Activated T-cell treated with anti-CD3 and anti-CD28 coated beads, Interleukin-2, amount 50 U/mL, for 4 hours (primary cell): ENCODE measurements at regions not wholly inside any gene's neighbourhood (a gene's known extent, or its start where the extent isn't known, plus 50 kb on each side); places are given as distances from the start of the nearest gene placed in this dataset.

Experiments
- ATAC-seq, 2 donors: fragments of 200-7000 bp; cut with Tn5 transposase; one replicate each; pipeline ENCODE4 v1.10.0; 2021
- DNase-seq: peaks from one replicate; pipeline ENCODE4 v3.0.0-alpha.2; 2020
- H3K27me3 Mint-ChIP-seq: one replicate; pipeline ENCODE4 v1.8.0; 2021; ENCODE audit warnings: low read depth, mixed read lengths
- H3K36me3 Mint-ChIP-seq: one replicate; pipeline ENCODE4 v1.8.0; 2022; ENCODE audit warnings: mixed read lengths; ENCODE audit not compliant: insufficient read depth
- H3K4me1 Mint-ChIP-seq: one replicate; pipeline ENCODE4 v1.8.0; 2021; ENCODE audit warnings: low read depth, mixed read lengths
- H3K4me3 Mint-ChIP-seq: one replicate; pipeline ENCODE4 v1.8.0; 2021; ENCODE audit warnings: mild to moderate bottlenecking, moderate library complexity, mixed read lengths
- H3K9me3 Mint-ChIP-seq: one replicate; pipeline ENCODE4 v1.8.0; 2021; ENCODE audit warnings: mixed read lengths

GRCh38 chr2:15784106-15784885 is 156.1 kb upstream of the MYCN start:
- Mint-ChIP-seq H3K4me3 (no peak overlapping the region), H3K27me3 (peaks cover 6% of the 10 kb centered on the region), H3K4me1 (no peaks in the 10 kb centered on the region), H3K9me3 (no peaks in the 10 kb centered on the region), H3K36me3 (no peaks in the 10 kb centered on the region)
- DNase-seq (no peak), ATAC-seq (no peak)

DNA sequence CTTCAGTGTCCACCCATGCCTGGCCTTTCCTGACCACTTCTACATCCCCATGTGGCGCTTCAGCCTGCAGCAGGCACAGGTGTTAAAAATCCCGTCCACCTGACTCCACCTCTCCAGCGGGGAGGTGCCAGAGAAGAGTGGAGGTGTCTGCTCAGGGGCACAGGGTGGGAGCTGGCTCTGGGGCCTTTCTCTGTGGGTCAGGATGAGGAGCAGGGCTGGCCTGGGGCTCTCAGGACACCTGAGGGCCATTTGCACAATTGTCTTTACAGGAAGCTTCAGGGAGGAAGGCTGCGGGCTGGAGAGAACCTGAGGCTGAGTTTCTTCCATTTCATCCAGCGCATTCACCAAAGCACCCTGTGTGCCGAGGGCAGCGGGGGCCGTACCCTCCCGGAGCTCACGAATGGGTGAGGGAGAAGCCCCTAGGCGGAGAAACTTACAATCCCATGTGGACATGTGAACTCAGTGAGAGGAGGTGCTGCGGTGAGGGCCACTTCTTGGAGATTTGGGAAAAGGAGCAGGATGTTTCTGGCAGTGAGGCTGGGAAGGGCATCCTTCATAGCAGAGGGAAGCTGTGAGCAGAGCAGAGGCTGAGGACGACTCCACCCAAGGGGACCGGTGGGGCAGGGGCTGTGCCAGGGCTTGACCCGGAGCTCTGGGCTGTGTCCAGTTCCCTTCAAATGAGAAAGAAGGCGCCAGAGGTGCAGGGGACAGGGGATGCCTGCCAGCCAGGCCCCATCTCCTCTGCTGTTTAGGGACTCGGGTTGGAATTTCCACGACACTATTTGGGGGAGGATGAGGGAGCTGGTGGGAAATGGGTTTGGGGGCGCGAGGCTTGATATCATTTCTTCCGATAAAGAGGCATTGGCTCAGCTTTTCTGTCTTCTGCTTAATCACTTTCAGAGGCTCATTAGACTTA is 155.2 kb upstream of the MYCN start:
- Mint-ChIP-seq H3K27me3 (no peaks in the 10 kb centered on the region), H3K4me1 (no peaks in the 10 kb centered on the region), H3K36me3 (no peaks in the 10 kb centered on the region), H3K9me3 (no peaks in the 10 kb centered on the region), H3K4me3 (no peak overlapping the region)
- no peak for DNase-seq
- no peak for ATAC-seq

- no peaks in the 10 kb centered on the region for H3K4me1 Mint-ChIP-seq
- H3K4me3 Mint-ChIP-seq = no peak overlapping the region
- H3K27me3 Mint-ChIP-seq = no peaks in the 10 kb centered on the region
- no peaks in the 10 kb centered on the region for H3K36me3 Mint-ChIP-seq
- ATAC-seq = no peak
- no peak for DNase-seq
- H3K9me3 Mint-ChIP-seq = no peaks in the 10 kb centered on the region
Measured at GRCh38 chr2:15786003-15786654, 154.2 kb upstream of the MYCN start.

DNA sequence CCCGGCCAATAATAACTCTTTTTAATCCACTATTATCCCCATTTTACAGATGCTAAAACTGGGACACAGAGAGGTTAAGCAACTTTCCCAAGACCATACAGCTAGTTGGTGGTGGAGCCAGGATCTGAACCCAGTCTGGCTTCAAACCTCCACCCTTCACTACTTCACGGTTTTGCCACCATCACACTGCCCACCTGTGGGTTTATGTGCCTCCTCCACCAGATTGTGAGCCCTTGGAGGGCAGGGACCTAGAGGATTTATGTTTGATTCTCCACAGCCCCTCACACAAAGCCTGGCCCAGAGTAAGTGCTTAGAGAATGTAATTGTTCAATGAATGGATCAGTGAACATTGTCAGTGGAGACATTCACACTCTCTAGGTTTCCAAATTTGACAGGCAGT is 153.4 kb upstream of the MYCN start:
- H3K36me3 Mint-ChIP-seq = no peaks in the 10 kb centered on the region
- no peak overlapping the region for H3K4me3 Mint-ChIP-seq
- no peaks in the 10 kb centered on the region for H3K4me1 Mint-ChIP-seq
- ATAC-seq = no peak
- H3K9me3 Mint-ChIP-seq = no peaks in the 10 kb centered on the region
- no peaks in the 10 kb centered on the region for H3K27me3 Mint-ChIP-seq
- no peak for DNase-seq

DNA sequence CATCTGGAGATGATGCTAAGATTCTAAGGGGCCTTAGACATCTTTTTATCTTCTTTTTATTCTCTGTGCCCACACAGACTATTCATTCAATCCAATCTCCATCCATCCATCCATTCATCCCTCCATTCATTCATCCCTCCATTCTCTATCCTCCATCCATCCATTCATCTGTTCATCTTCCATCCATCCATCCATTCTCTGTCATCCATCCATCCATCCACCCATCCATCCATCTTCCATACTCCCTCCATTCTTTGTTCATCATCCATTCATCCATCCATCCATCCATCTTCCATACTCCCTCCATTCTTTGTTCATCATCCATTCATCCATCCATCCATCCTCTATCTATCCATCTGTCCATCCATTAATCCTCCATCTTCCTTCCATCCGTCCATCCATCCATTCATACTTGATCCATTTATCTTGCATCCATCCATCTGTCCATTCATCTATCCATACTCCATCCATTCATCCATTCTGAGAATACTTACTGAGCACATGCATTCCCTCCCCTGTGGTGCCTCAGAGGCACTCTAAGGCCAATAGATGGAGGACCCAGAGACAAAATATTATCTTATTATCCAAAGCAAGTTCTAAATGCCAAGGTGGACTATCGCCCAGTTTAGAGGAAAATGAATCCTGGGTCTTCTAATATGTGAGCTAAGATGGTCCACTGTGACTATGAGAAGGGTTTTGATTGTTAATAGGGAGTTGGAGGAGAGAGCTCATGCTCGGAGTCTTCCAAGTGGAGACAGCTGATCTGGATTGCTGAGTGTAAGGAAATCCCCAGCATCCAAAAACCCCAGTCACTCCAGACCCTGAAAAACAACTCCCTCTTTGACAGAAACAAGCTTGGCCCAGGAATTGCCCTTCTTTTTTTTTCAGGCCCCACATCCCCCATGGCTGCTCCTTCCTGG is 152.6 kb upstream of the MYCN start:
- Mint-ChIP-seq H3K4me1 (no peaks in the 10 kb centered on the region), H3K27me3 (no peaks in the 10 kb centered on the region), H3K4me3 (no peak overlapping the region), H3K9me3 (no peaks in the 10 kb centered on the region), H3K36me3 (no peaks in the 10 kb centered on the region)
- ATAC-seq (no peak), DNase-seq (no peak)

DNA sequence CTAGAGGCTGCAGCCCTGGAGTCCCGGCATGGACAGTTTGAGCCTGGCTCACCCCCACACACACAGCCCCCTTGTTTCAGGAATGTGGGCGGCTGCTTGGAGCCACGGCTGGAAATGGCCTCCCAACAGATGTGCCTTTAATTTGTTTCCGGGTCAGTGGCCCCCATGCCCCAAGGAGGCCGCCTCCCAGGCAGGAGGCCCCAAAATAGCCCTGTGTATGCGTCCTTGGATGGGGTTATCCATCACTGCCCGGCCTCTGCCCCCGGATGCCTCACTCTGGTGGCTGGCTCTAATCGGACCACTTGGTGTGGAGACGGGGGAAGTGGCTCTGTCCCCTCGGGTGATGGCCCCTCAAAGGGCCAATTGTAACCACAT is 151.9 kb upstream of the MYCN start:
- Mint-ChIP-seq H3K27me3 (no peaks in the 10 kb centered on the region), H3K36me3 (no peaks in the 10 kb centered on the region), H3K9me3 (no peaks in the 10 kb centered on the region), H3K4me1 (no peaks in the 10 kb centered on the region), H3K4me3 (no peak overlapping the region)
- DNase-seq = no peak
- no peak for ATAC-seq

DNA sequence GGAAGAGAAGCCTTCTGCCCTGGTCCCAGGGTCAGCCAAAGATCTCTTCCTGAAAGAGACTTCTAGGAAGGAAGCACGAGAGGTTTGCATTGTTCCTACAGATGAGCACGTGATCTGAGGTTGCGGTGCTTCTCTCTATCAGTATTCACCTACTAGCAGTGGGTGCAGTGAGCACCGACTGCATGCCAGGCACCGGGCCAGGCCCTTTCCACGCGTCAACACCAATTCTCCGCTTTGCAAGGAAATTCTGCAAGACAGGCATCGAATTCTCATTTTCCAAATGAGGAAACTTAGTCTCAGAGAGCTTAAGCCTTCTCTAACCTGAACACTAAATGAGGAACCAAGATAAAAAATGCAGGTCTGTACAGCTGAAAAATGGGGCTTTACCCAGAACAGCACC is 151.5 kb upstream of the MYCN start:
- no peaks in the 10 kb centered on the region for H3K4me1 Mint-ChIP-seq
- H3K4me3 Mint-ChIP-seq = no peak overlapping the region
- no peaks in the 10 kb centered on the region for H3K36me3 Mint-ChIP-seq
- no peaks in the 10 kb centered on the region for H3K9me3 Mint-ChIP-seq
- DNase-seq = no peak
- no peaks in the 10 kb centered on the region for H3K27me3 Mint-ChIP-seq
- no peak for ATAC-seq

GRCh38 chr2:15789381-15790062 is 150.8 kb upstream of the MYCN start:
- Mint-ChIP-seq H3K36me3 (no peaks in the 10 kb centered on the region), H3K27me3 (no peaks in the 10 kb centered on the region), H3K4me3 (no peak overlapping the region), H3K4me1 (no peaks in the 10 kb centered on the region), H3K9me3 (no peaks in the 10 kb centered on the region)
- DNase-seq (no peak), ATAC-seq (no peak)

GRCh38 chr2:15790326-15790725 is 150.0 kb upstream of the MYCN start:
- no peaks in the 10 kb centered on the region for H3K4me1 Mint-ChIP-seq
- H3K9me3 Mint-ChIP-seq = no peaks in the 10 kb centered on the region
- DNase-seq (no peak), ATAC-seq (no peak)
- no peaks in the 10 kb centered on the region for H3K27me3 Mint-ChIP-seq
- no peak overlapping the region for H3K4me3 Mint-ChIP-seq
- no peaks in the 10 kb centered on the region for H3K36me3 Mint-ChIP-seq

- Mint-ChIP-seq H3K27me3 (no peaks in the 10 kb centered on the region), H3K9me3 (no peaks in the 10 kb centered on the region), H3K4me1 (no peaks in the 10 kb centered on the region), H3K36me3 (no peaks in the 10 kb centered on the region), H3K4me3 (no peak overlapping the region)
- DNase-seq = no peak
- no peak for ATAC-seq
Measured at GRCh38 chr2:15790838-15791237, 149.5 kb upstream of the MYCN start.

DNA sequence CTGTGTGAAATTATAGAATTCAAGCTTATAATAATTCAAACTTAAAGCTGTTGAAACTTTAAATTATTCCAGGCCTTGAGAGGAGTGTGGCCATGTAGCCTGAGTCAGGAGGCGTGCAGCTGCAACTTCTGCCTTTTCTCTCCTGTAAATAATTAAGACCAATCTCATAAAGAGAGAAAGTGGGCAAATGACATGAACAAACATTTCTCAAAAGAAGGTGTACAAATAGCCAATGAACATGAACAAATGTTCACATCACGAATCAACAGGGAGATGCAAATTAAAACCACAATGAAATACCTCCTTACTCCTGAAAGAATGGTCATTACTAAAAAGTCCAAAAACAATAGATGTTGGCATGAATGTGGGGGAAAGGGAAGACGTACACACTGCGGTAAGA is 149.1 kb upstream of the MYCN start:
- H3K36me3 Mint-ChIP-seq = no peaks in the 10 kb centered on the region
- H3K4me3 Mint-ChIP-seq = no peak overlapping the region
- no peaks in the 10 kb centered on the region for H3K27me3 Mint-ChIP-seq
- no peak for ATAC-seq
- no peak for DNase-seq
- H3K4me1 Mint-ChIP-seq = no peaks in the 10 kb centered on the region
- no peaks in the 10 kb centered on the region for H3K9me3 Mint-ChIP-seq

- Mint-ChIP-seq H3K4me1 (no peaks in the 10 kb centered on the region), H3K4me3 (no peak overlapping the region), H3K27me3 (no peaks in the 10 kb centered on the region), H3K9me3 (no peaks in the 10 kb centered on the region), H3K36me3 (no peaks in the 10 kb centered on the region)
- ATAC-seq (no peak), DNase-seq (no peak)
Measured at GRCh38 chr2:15792331-15792730, 148.0 kb upstream of the MYCN start.

DNA sequence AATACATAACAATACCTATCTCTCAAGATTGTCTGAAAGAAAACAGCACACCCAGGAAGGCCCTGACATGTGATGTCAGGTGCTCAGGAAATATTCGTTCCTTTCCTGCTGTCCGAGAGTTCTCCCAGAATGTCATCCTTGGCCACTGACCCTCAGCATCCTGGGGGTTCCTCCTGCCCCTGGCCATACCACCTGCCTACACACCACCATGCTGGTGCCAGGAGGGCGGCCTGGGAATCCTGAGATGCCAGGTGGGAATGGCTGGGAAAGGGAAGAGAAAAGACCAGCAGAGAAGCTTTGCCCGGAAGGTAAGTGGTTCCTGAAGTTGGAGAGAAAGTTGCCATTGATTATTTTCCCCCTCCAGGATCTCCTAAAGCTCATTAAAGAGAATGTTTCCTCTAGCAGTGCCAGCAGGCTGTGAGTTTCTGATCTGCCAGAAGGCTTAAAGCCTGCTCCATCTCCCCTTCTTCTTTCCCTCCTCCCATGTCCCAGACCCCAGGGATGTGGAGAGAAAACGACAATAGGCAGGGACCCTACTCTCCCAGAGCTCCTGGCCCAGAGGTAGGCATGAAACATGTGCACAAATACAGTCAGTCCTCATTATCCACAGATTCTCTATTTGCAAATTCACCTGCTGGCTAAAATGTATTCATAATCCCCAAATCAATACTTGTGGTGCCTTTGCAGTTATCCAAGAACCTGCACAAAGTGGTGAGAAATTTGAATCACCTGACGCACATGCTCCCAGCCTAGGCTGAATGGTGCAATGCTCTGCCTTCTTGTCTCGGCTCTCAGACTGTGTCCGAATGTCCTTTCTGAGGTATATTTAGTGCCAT is 147.1 kb upstream of the MYCN start:
- Mint-ChIP-seq H3K27me3 (no peaks in the 10 kb centered on the region), H3K36me3 (no peaks in the 10 kb centered on the region), H3K4me1 (no peaks in the 10 kb centered on the region), H3K4me3 (no peak overlapping the region), H3K9me3 (no peaks in the 10 kb centered on the region)
- no peak for DNase-seq
- ATAC-seq = no peak
